ENCODE measurements at regions not wholly inside any gene's neighbourhood (a gene's known extent, or its start where the extent isn't known, plus 50 kb on each side); places are given as distances from the start of the nearest gene placed in this dataset.

GRCh38 chr2:192604295-192604694 lies 409.6 kb upstream of the TMEFF2 start:
- TF ChIP-seq MAX (IDR thresholded peaks at IDR 0.05; ENCODE audit: low read depth) (no peak), CTCF (IDR thresholded peaks at IDR 0.05) (no peak), EP300 (IDR thresholded peaks at IDR 0.05; ENCODE audit: borderline replicate concordance in 1 of 2, low read depth in 1 of 2, low read length in 1 of 2) (no peak), FOXM1 (IDR thresholded peaks at IDR 0.05; ENCODE audit: low read depth) (no peak), SMC3 (IDR thresholded peaks at IDR 0.05; ENCODE audit: low read depth, low read length) (no peak), NFIC (IDR thresholded peaks at IDR 0.05; ENCODE audit: borderline replicate concordance) (no peak), FOSL2 (IDR thresholded peaks at IDR 0.05; ENCODE audit: borderline replicate concordance, low read depth) (no peak), MXI1 (IDR thresholded peaks at IDR 0.05; ENCODE audit: low read depth, low read length) (no peak), TCF12 (IDR thresholded peaks at IDR 0.05) (no peak), FOXJ3 (CRISPR knock-in tag; IDR thresholded peaks at IDR 0.05) (no peak), POLR2AphosphoS5 (IDR thresholded peaks at IDR 0.05; ENCODE audit: low read depth, low read length) (no peak), USF2 (IDR thresholded peaks at IDR 0.05; ENCODE audit: borderline replicate concordance, low read depth, low read length) (no peak)
